ENCODE measurements at regions not wholly inside any gene's neighbourhood (a gene's known extent, or its start where the extent isn't known, plus 50 kb on each side); places are given as distances from the start of the nearest gene placed in this dataset.
A peak's percentile ranks its signal among the peaks of the same experiment; 100 is the strongest.

GRCh38 chr6:134379599-134379998, 61.7 kb upstream of the SGK1 start:
- DNase-seq, result no peak

- DNase-seq, result peak; percentile 62
These were observed 61.2 kb upstream of the SGK1 start for GRCh38 chr6:134379076-134379475.

GRCh38 chr6:134378426-134378825, 60.5 kb upstream of the SGK1 start:
- DNase-seq, result no peak

- DNase-seq, result no peak
These were observed 58.9 kb upstream of the SGK1 start for GRCh38 chr6:134376785-134377184.

- no peak for DNase-seq
These were observed 57.3 kb upstream of the SGK1 start for GRCh38 chr6:134375220-134375580.

- no peak for DNase-seq
These were observed 56.7 kb upstream of the SGK1 start for GRCh38 chr6:134374491-134375219.

- no peak for DNase-seq
These were observed 56.1 kb upstream of the SGK1 start for GRCh38 chr6:134373993-134374392.

GRCh38 chr6:134373282-134373922, 55.5 kb upstream of the SGK1 start:
- DNase-seq, result no peak

- DNase-seq, result no peak
These were observed 54.8 kb upstream of the SGK1 start for GRCh38 chr6:134372603-134373281.

GRCh38 chr6:134368670-134369069, 50.8 kb upstream of the SGK1 start:
- no peak for DNase-seq
